OCI-LY7 (cell line): ENCODE measurements at regions not wholly inside any gene's neighbourhood (a gene's known extent, or its start where the extent isn't known, plus 50 kb on each side); places are given as distances from the start of the nearest gene placed in this dataset.

ENCODE experiments used
- BruUV-seq: library from RNA; stranded (reverse); fragments of 400-500 nt; replicated peaks from 2 replicates; lab custom pipeline; 2021; lab: Mats Ljungman, UMichigan
- CTCF ChIA-PET: fragments of 300-600 bp; sonication (Branson Sonifier 250); formaldehyde crosslinking; loops from one replicate; lab custom pipeline; 2022; ENCODE audit warnings: antibody characterized with exemption; ENCODE audit not compliant: unreplicated experiment; lab: Charles Lee
- POLR2A ChIA-PET: fragments of 300-600 bp; sonication (Branson Sonifier 250); formaldehyde crosslinking; loops from one replicate; lab custom pipeline; 2022; ENCODE audit warnings: antibody characterized with exemption; lab: Charles Lee
- DNase-seq: peaks from one replicate; pipeline ENCODE4 v3.0.0-alpha.2; 2015; ENCODE audit warnings: low spot score
- H2AFZ ChIP-seq: fragments of 200-600 bp; sonication (generic), shearing (Covaris generic); 2 replicates; pipeline ENCODE4 v1.6.1; 2014; ENCODE audit warnings: mild to moderate bottlenecking, antibody characterized with exemption, low read length, moderate library complexity
- H3K27ac ChIP-seq: fragments of 200-600 bp; sonication (generic); 2 replicates; pipeline ENCODE4 v1.5.1; 2014; ENCODE audit warnings: mixed run types, low read depth, mild to moderate bottlenecking, moderate library complexity, low read length, inconsistent platforms; ENCODE audit not compliant: poor library complexity, severe bottlenecking
- H3K36me3 ChIP-seq: fragments of 200-600 bp; sonication (generic); 2 replicates; pipeline ENCODE4 v1.6.1; 2014; ENCODE audit warnings: mild to moderate bottlenecking, antibody characterized with exemption, low read length, moderate library complexity, mixed read lengths; ENCODE audit not compliant: insufficient read depth
- H3K4me1 ChIP-seq: fragments of 200-600 bp; sonication (generic); 2 replicates; pipeline ENCODE4 v1.5.1; 2014; ENCODE audit warnings: mild to moderate bottlenecking, low read length; ENCODE audit not compliant: insufficient read depth, poor library complexity, severe bottlenecking
- H3K4me2 ChIP-seq: fragments of 200-600 bp; sonication (generic); 2 replicates; pipeline ENCODE4 v1.6.1; 2014; ENCODE audit warnings: mild to moderate bottlenecking, low read length
- H3K4me3 ChIP-seq: fragments of 200-600 bp; sonication (generic); 2 replicates; pipeline ENCODE4 v1.5.1; 2014; ENCODE audit warnings: mild to moderate bottlenecking, low read depth, low read length; ENCODE audit not compliant: poor library complexity, severe bottlenecking
- H3K79me2 ChIP-seq: fragments of 200-600 bp; sonication (generic); 2 replicates; pipeline ENCODE4 v1.6.1; 2016; ENCODE audit warnings: low read depth, mild to moderate bottlenecking, low read length, moderate library complexity, mixed read lengths; ENCODE audit not compliant: insufficient read depth
- H3K9me2 ChIP-seq: fragments of 200-600 bp; sonication (generic); 2 replicates; pipeline ENCODE4 v1.6.1; 2016; ENCODE audit warnings: mild to moderate bottlenecking, low read length, mixed read lengths; ENCODE audit not compliant: insufficient read depth
- H3K9me3 ChIP-seq: fragments of 200-600 bp; sonication (generic); 2 replicates; pipeline ENCODE4 v1.6.1; 2014; ENCODE audit warnings: mild to moderate bottlenecking, mixed run types, low read length, mixed read lengths
- H4K20me1 ChIP-seq: fragments of 200-600 bp; sonication (generic); 2 replicates; pipeline ENCODE4 v1.6.1; 2014; ENCODE audit warnings: mild to moderate bottlenecking, antibody characterized with exemption, low read length, moderate library complexity, mixed read lengths; ENCODE audit not compliant: insufficient read depth
- CTCF ChIP-seq: fragments of 200-600 bp; sonication (generic); conservative IDR thresholded peaks from 2 replicates; pipeline ENCODE4 v1.5.1; 2014; ENCODE audit warnings: mild to moderate bottlenecking, antibody characterized with exemption, low read length, moderate library complexity, mixed read lengths
- EZH2phosphoT487 ChIP-seq: fragments of 200-600 bp; sonication (generic); IDR thresholded peaks from 2 replicates; pipeline ENCODE4 v1.6.1; 2018; ENCODE audit warnings: low read depth, borderline replicate concordance, mild to moderate bottlenecking, mixed run types, antibody characterized with exemption, low read length, moderate library complexity, mixed read lengths
- intact Hi-C: fragments of 100-400 bp; cut with micrococcal nuclease; formaldehyde crosslinking; loops from one replicate; pipeline ENCODE4 v1.10.0; 2022; ENCODE audit not compliant: unreplicated experiment

GRCh38 chr6:98589536-98589935 lies 244.8 kb upstream of the POU3F2 start:
- H3K4me1 ChIP-seq, result no peaks in the 10 kb centered on the region
- H3K36me3 ChIP-seq, result no peaks in the 10 kb centered on the region
- intact Hi-C loops, result no loop called here
- ChIA-PET CTCF (no interaction called here), POLR2A (interaction anchor here (1.1 kb wide), 1 partner anchor 165 kb away, joined by 4 read pairs; no protein-coding TSS in a partner anchor)
- no peaks in the 10 kb centered on the region for H3K9me3 ChIP-seq
- H3K9me2 ChIP-seq, result no peaks in the 10 kb centered on the region; the same call in 1 of the 2 replicates
- TF ChIP-seq CTCF, result no peak
- TF ChIP-seq EZH2phosphoT487, result no peak
- H3K27ac ChIP-seq, result no peak overlapping the region
- H2AFZ ChIP-seq, result no peak overlapping the region
- no peak overlapping the region for H3K4me3 ChIP-seq
- no peaks in the 10 kb centered on the region for H4K20me1 ChIP-seq
- no TSS peak for BruUV-seq
- H3K4me2 ChIP-seq, result no peak overlapping the region
- DNase-seq, result no peak
- no peaks in the 10 kb centered on the region for H3K79me2 ChIP-seq

- Histone ChIP-seq H2AFZ (no peak overlapping the region), H3K9me2 (no peaks in the 10 kb centered on the region; the same call in 1 of the 2 replicates), H3K27ac (no peak overlapping the region), H3K4me1 (no peaks in the 10 kb centered on the region), H3K4me3 (no peak overlapping the region), H3K9me3 (no peaks in the 10 kb centered on the region), H3K36me3 (no peaks in the 10 kb centered on the region), H4K20me1 (no peaks in the 10 kb centered on the region), H3K79me2 (no peaks in the 10 kb centered on the region), H3K4me2 (no peak overlapping the region)
- BruUV-seq, result no TSS peak
- intact Hi-C loops, result no loop called here
- CTCF ChIA-PET, result no interaction called here
- POLR2A ChIA-PET, result interaction anchor here (0.6 to 1.1 kb wide), 2 partner anchors 164 to 548 kb away, joined by 3 to 4 read pairs; no protein-coding TSS in a partner anchor
- TF ChIP-seq EZH2phosphoT487 (no peak), CTCF (no peak)
- DNase-seq, result no peak
These were observed 244.2 kb upstream of the POU3F2 start for GRCh38 chr6:98590136-98590681.

GRCh38 chr6:98590997-98591396 lies 243.4 kb upstream of the POU3F2 start:
- TF ChIP-seq EZH2phosphoT487, result no peak
- TF ChIP-seq CTCF, result no peak
- no TSS peak for BruUV-seq

More at GRCh38 chr6:98590997-98591396, 243.4 kb upstream of the POU3F2 start:
- no peak for DNase-seq
- intact Hi-C loops, result no loop called here
- H2AFZ ChIP-seq, result no peak overlapping the region
- H3K36me3 ChIP-seq, result no peaks in the 10 kb centered on the region
- H3K4me3 ChIP-seq, result no peak overlapping the region
- H3K79me2 ChIP-seq, result no peaks in the 10 kb centered on the region
- no peaks in the 10 kb centered on the region for H3K4me1 ChIP-seq
- H3K9me3 ChIP-seq, result no peaks in the 10 kb centered on the region
- CTCF ChIA-PET, result no interaction called here
- no peak overlapping the region for H3K27ac ChIP-seq
- H3K4me2 ChIP-seq, result no peak overlapping the region
- H3K9me2 ChIP-seq, result no peaks in the 10 kb centered on the region; the same call in 1 of the 2 replicates
- POLR2A ChIA-PET, result no interaction called here
- no peaks in the 10 kb centered on the region for H4K20me1 ChIP-seq
